Mammary epithelial cell (primary cell): ENCODE measurements at regions not wholly inside any gene's neighbourhood (a gene's known extent, or its start where the extent isn't known, plus 50 kb on each side); places are given as distances from the start of the nearest gene placed in this dataset.

ENCODE experiments used
- CTCF ChIP-seq, 2 donors: IDR thresholded peaks in 1 of 2; conservative IDR thresholded peaks in 1 of 2; 2 replicates each; pipeline ENCODE4 v1.5.1; 2011 to 2012; ENCODE audit warnings: inconsistent platforms in 2 of 2, low read length in 2 of 2, mild to moderate bottlenecking in 2 of 2, control low read depth in 1 of 2, low read depth in 1 of 2; ENCODE audit not compliant: insufficient read depth in 1 of 2; ENCODE audit errors: extremely low read depth in 1 of 2
- EZH2 ChIP-seq: IDR thresholded peaks from 2 replicates; pipeline ENCODE4 v1.6.1; 2012; ENCODE audit warnings: low read length, inconsistent platforms, borderline replicate concordance

GRCh38 chr11:24086921-24087320, 409.9 kb upstream of the LUZP2 start:
- no peak for TF ChIP-seq CTCF (conservative IDR thresholded peaks at IDR 0.05 in 1 of 2, IDR thresholded peaks at IDR 0.05 in 1 of 2; ENCODE audit: extremely low read depth in 1 of 2, insufficient read depth in 1 of 2, low read depth in 1 of 2, low read length in 2 of 2)
- TF ChIP-seq EZH2 = no peak
